Left ventricle myocardium inferior (tissue), 1 donor: ENCODE measurements at regions not wholly inside any gene's neighbourhood (a gene's known extent, or its start where the extent isn't known, plus 50 kb on each side); places are given as distances from the start of the nearest gene placed in this dataset.

Experiments
- DNase-seq: peaks from one replicate; pipeline ENCODE4 v3.0.0-alpha.2; 2020
- H3K27ac ChIP-seq: fragments of 200-600 bp; replicated peaks from 2 replicates; pipeline ENCODE4 v1.8.0; 2021
- H3K27me3 ChIP-seq: fragments of 200-600 bp; 2 replicates; pipeline ENCODE4 v1.8.0; 2021; ENCODE audit warnings: low read depth
- H3K36me3 ChIP-seq: fragments of 200-600 bp; 2 replicates; pipeline ENCODE4 v1.8.0; 2021
- H3K4me1 ChIP-seq: fragments of 200-600 bp; 2 replicates; pipeline ENCODE4 v1.8.0; 2021
- H3K4me3 ChIP-seq: fragments of 200-600 bp; 2 replicates; pipeline ENCODE4 v1.8.0; 2021; ENCODE audit warnings: mild to moderate bottlenecking, moderate library complexity
- H3K9me3 ChIP-seq: fragments of 200-600 bp; replicated peaks from 2 replicates; pipeline ENCODE4 v1.8.0; 2021
- CTCF ChIP-seq: fragments of 200-600 bp; IDR thresholded peaks from 2 replicates; pipeline ENCODE4 v1.8.0; 2021; ENCODE audit warnings: antibody characterized with exemption, mild to moderate bottlenecking, borderline replicate concordance
- intact Hi-C: fragments of 100-400 bp; cut with micrococcal nuclease; formaldehyde crosslinking; loops from one replicate; pipeline ENCODE4 v1.11.0; 2022
- donor health status: DM: no; HTN: yes; CAD: no; lungs with severe emphysema.

- Histone ChIP-seq H3K9me3 (no peaks in the 10 kb centered on the region), H3K27ac (no peak overlapping the region), H3K4me1 (peaks cover under 1% of the 10 kb centered on the region), H3K36me3 (no peaks in the 10 kb centered on the region), H3K4me3 (no peak overlapping the region), H3K27me3 (no peaks in the 10 kb centered on the region)
- intact Hi-C loops = no loop called here
- no peak for TF ChIP-seq CTCF
- no peak for DNase-seq
These were observed 100.5 kb upstream of the SLC25A13 start for GRCh38 chr7:96422388-96422787.

- H3K4me1 ChIP-seq = peaks cover 15% of the 10 kb centered on the region
- H3K27ac ChIP-seq = no peak overlapping the region
- H3K9me3 ChIP-seq = no peaks in the 10 kb centered on the region
- intact Hi-C loops = no loop called here
- no peak for DNase-seq
- H3K27me3 ChIP-seq = no peaks in the 10 kb centered on the region
- no peak overlapping the region for H3K4me3 ChIP-seq
- no peaks in the 10 kb centered on the region for H3K36me3 ChIP-seq
- no peak for TF ChIP-seq CTCF
These were observed 96.7 kb upstream of the SLC25A13 start for GRCh38 chr7:96418581-96418980.

- Histone ChIP-seq H3K4me1 (peaks cover 15% of the 10 kb centered on the region), H3K27me3 (no peaks in the 10 kb centered on the region), H3K9me3 (no peaks in the 10 kb centered on the region), H3K4me3 (no peak overlapping the region), H3K27ac (no peak overlapping the region), H3K36me3 (no peaks in the 10 kb centered on the region)
- intact Hi-C loops = no loop called here
- no peak for TF ChIP-seq CTCF
- no peak for DNase-seq
These were observed 95.9 kb upstream of the SLC25A13 start for GRCh38 chr7:96417784-96418183.

GRCh38 chr7:96416599-96416998 lies 94.7 kb upstream of the SLC25A13 start:
- Histone ChIP-seq H3K27me3 (no peaks in the 10 kb centered on the region), H3K9me3 (no peaks in the 10 kb centered on the region), H3K36me3 (no peaks in the 10 kb centered on the region), H3K4me1 (peaks cover 15% of the 10 kb centered on the region), H3K27ac (peak overlapping the region; percentile 2), H3K4me3 (no peak overlapping the region)
- intact Hi-C loops = no loop called here
- no peak for DNase-seq
- TF ChIP-seq CTCF = no peak

GRCh38 chr7:96416116-96416515 lies 94.2 kb upstream of the SLC25A13 start:
- intact Hi-C loops = no loop called here
- H3K36me3 ChIP-seq = no peaks in the 10 kb centered on the region
- no peaks in the 10 kb centered on the region for H3K27me3 ChIP-seq
- peaks cover 16% of the 10 kb centered on the region for H3K4me1 ChIP-seq
- no peak for DNase-seq
- H3K27ac ChIP-seq = no peak overlapping the region
- H3K4me3 ChIP-seq = no peak overlapping the region
- no peaks in the 10 kb centered on the region for H3K9me3 ChIP-seq
- TF ChIP-seq CTCF = no peak
